Vagina (tissue), 2 donors: ENCODE measurements at regions not wholly inside any gene's neighbourhood (a gene's known extent, or its start where the extent isn't known, plus 50 kb on each side); places are given as distances from the start of the nearest gene placed in this dataset.

Source experiments
- POLR2A ChIP-seq, 2 donors: fragments of 450-650 bp; IDR thresholded peaks; one replicate each; pipeline ENCODE4 v1.6.1; 2017; ENCODE audit warnings: antibody characterized with exemption in 2 of 2, mild to moderate bottlenecking in 2 of 2, moderate library complexity in 2 of 2
- POLR2AphosphoS5 ChIP-seq, 2 donors: sonication (generic); formaldehyde crosslinking; IDR thresholded peaks; one replicate each; pipeline ENCODE4 v1.9.0; 2017; ENCODE audit warnings: antibody characterized with exemption in 2 of 2, mild to moderate bottlenecking in 2 of 2, low read depth in 1 of 2; ENCODE audit not compliant: insufficient read depth in 1 of 2
- TF ChIP-seq, protein P1 (sequence below), 3 experiments: fragments of 450-650 bp in 2 of 3; fragments of 200-600 bp in 1 of 3; sonication (generic) in 1 of 3; IDR thresholded peaks; one replicate each; pipeline ENCODE4 v1.5.1; 2017 to 2019; ENCODE audit warnings: antibody characterized with exemption in 3 of 3, mild to moderate bottlenecking in 2 of 3, moderate library complexity in 2 of 3

DNA sequence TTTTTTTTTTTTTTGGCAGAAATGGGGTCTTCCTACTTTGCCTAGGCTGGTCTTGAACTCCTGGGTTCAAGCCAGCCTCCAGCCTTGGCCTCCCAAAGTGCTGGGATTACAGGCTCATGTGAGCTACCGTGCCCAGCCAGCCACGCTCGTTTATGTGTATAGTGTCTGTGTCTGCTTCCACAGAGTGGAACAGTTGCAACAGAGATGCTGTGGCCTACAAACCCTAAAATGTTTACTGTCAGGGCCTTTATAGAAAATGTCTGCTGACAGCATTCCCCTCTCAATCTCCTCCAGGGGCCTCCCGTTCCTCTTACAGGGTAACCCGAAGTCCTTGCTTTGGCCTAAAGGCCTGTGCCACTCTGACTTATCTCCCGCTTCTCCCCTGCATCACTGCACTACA lies 87.6 kb upstream of the LEP start:
- TF ChIP-seq, protein P1, sequence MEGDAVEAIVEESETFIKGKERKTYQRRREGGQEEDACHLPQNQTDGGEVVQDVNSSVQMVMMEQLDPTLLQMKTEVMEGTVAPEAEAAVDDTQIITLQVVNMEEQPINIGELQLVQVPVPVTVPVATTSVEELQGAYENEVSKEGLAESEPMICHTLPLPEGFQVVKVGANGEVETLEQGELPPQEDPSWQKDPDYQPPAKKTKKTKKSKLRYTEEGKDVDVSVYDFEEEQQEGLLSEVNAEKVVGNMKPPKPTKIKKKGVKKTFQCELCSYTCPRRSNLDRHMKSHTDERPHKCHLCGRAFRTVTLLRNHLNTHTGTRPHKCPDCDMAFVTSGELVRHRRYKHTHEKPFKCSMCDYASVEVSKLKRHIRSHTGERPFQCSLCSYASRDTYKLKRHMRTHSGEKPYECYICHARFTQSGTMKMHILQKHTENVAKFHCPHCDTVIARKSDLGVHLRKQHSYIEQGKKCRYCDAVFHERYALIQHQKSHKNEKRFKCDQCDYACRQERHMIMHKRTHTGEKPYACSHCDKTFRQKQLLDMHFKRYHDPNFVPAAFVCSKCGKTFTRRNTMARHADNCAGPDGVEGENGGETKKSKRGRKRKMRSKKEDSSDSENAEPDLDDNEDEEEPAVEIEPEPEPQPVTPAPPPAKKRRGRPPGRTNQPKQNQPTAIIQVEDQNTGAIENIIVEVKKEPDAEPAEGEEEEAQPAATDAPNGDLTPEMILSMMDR (IDR thresholded peaks at IDR 0.05) = no peak
- TF ChIP-seq POLR2AphosphoS5 (IDR thresholded peaks at IDR 0.05; ENCODE audit: insufficient read depth in 1 of 2, low read depth in 1 of 2) = no peak
- TF ChIP-seq POLR2A (IDR thresholded peaks at IDR 0.05) = no peak
